HepG2 (cell line): ENCODE measurements at regions not wholly inside any gene's neighbourhood (a gene's known extent, or its start where the extent isn't known, plus 50 kb on each side); places are given as distances from the start of the nearest gene placed in this dataset.

Source experiments
- ATAC-seq: fragments of 200-7000 bp; cut with Tn5 transposase; 3 replicates; pipeline ENCODE4 v1.9.1; 2020; ENCODE audit warnings: mild to moderate bottlenecking, moderate library complexity
- BruUV-seq: library from RNA; stranded (reverse); fragments of 400-500 nt; replicated peaks from 2 replicates; lab custom pipeline; 2021; lab: Mats Ljungman, UMichigan
- CTCF ChIA-PET: fragments of 300-600 bp; formaldehyde crosslinking; extraction: SDS; loops from one replicate; lab custom pipeline; 2021; ENCODE audit warnings: low total read pairs, inconsistent platforms, low intra/inter-chr PET ratio; lab: Yijun Ruan, JAX
- POLR2A ChIA-PET: fragments of 350-600 bp; sonication (Branson Sonifier 250); formaldehyde crosslinking; loops from one replicate; lab custom pipeline; 2020; ENCODE audit warnings: antibody characterized with exemption, inconsistent platforms; lab: Yijun Ruan, JAX
- DNase-seq: peaks from one replicate; pipeline ENCODE4 v3.0.0-alpha.2; 2015; ENCODE audit warnings: low spot score
- FAIRE-seq: peaks from 3 replicates; lab custom pipeline; 2011; peaks lifted over from hg19 to GRCh38; lab: Jason Lieb, UNC
- H2AFZ ChIP-seq: one replicate; pipeline ENCODE4 v1.6.1; 2011; ENCODE audit warnings: low read length, inconsistent platforms
- H3K27ac ChIP-seq: fragments of 300-600 bp; 3 replicates; pipeline ENCODE4 v1.8.0; 2011; ENCODE audit warnings: mixed run types, mild to moderate bottlenecking, mixed read lengths, low read length, inconsistent platforms; ENCODE audit not compliant: insufficient read depth; ENCODE audit errors: extremely low read length
- H3K27me3 ChIP-seq, 2 experiments: fragments of 200-600 bp in 1 of 2; 2 replicates in 1 of 2; 3 replicates in 1 of 2; pipeline versions ENCODE4 v1.6.0 to v1.8.0; 2011; ENCODE audit warnings: low read length in 2 of 2, mild to moderate bottlenecking in 2 of 2, moderate library complexity in 2 of 2, inconsistent platforms in 1 of 2; ENCODE audit not compliant: insufficient read depth in 2 of 2, control insufficient read depth in 1 of 2
- H3K36me3 ChIP-seq, 2 experiments: fragments of 200-600 bp in 1 of 2; replicated peaks in 1 of 2; 2 replicates in 1 of 2; 3 replicates in 1 of 2; pipeline versions ENCODE4 v1.5.1 to v1.8.0; 2011; ENCODE audit warnings: low read length in 2 of 2, inconsistent platforms in 1 of 2; ENCODE audit not compliant: insufficient read depth in 2 of 2, control insufficient read depth in 1 of 2
- H3K4me1 ChIP-seq: 2 replicates; pipeline ENCODE4 v1.5.1; 2012; ENCODE audit warnings: low read length, inconsistent platforms; ENCODE audit not compliant: insufficient read depth
- H3K4me2 ChIP-seq: 2 replicates; pipeline ENCODE4 v1.6.0; 2011; ENCODE audit warnings: low read depth, low read length, inconsistent platforms
- H3K4me3 ChIP-seq, 3 experiments: fragments of 200-600 bp in 1 of 3; sonication (generic), shearing (Covaris generic) in 1 of 3; replicated peaks in 1 of 3; 2 replicates each; pipeline ENCODE4 v1.5.1; 2011 to 2016; ENCODE audit warnings: low read length in 3 of 3, inconsistent platforms in 2 of 3, low read depth in 2 of 3, mild to moderate bottlenecking in 2 of 3, control low read depth in 1 of 3, mixed read lengths in 1 of 3; ENCODE audit not compliant: insufficient read depth in 1 of 3
- H3K79me2 ChIP-seq: one replicate; pipeline ENCODE4 v1.6.1; 2011; ENCODE audit warnings: low read length, inconsistent platforms; ENCODE audit not compliant: insufficient read depth
- H3K9ac ChIP-seq: 2 replicates; pipeline ENCODE4 v1.6.0; 2011; ENCODE audit warnings: mild to moderate bottlenecking, low read depth, low read length, inconsistent platforms; ENCODE audit not compliant: insufficient read depth
- H3K9me3 ChIP-seq: 2 replicates; pipeline ENCODE4 v1.5.1; 2012; ENCODE audit warnings: mild to moderate bottlenecking, low read length
- H4K20me1 ChIP-seq: 2 replicates; pipeline ENCODE4 v1.6.0; 2011; ENCODE audit warnings: inconsistent platforms, mild to moderate bottlenecking, low read length, moderate library complexity; ENCODE audit not compliant: insufficient read depth
- ATF7 ChIP-seq, 2 experiments: fragments of 450-650 bp in 1 of 2; sonication (generic) in 1 of 2; formaldehyde crosslinking in 1 of 2; IDR thresholded peaks; 2 replicates each; pipeline versions ENCODE4 v1.4.0 to v1.6.1; 2016 to 2020; ENCODE audit warnings: antibody characterized with exemption in 1 of 2, mild to moderate bottlenecking in 1 of 2, missing genetic modification reagents in 1 of 2
- MAFF ChIP-seq: IDR thresholded peaks from 2 replicates; pipeline ENCODE4 v1.6.1; 2011; ENCODE audit warnings: low read depth, low read length, improper control_type of control experiment
- MAFK ChIP-seq, 2 experiments: IDR thresholded peaks in 1 of 2; conservative IDR thresholded peaks in 1 of 2; 2 replicates each; pipeline ENCODE4 v1.6.1; 2011; ENCODE audit warnings: improper control_type of control experiment in 2 of 2, low read length in 2 of 2
- ZMAT3 ChIP-seq: sonication (generic); formaldehyde crosslinking; conservative IDR thresholded peaks from 2 replicates; pipeline ENCODE4 v1.7.0; 2021; ENCODE audit warnings: missing genetic modification reagents
- ZNF274 ChIP-seq: sonication (generic); formaldehyde crosslinking; IDR thresholded peaks from 2 replicates; pipeline ENCODE4 v1.5.1; 2020; ENCODE audit warnings: mild to moderate bottlenecking, missing genetic modification reagents
- ZNF292 ChIP-seq: sonication (generic); formaldehyde crosslinking; IDR thresholded peaks from 2 replicates; pipeline ENCODE4 v1.8.1; 2022; ENCODE audit warnings: mild to moderate bottlenecking, low read depth, missing genetic modification reagents, borderline replicate concordance
- WGBS: methylation state at CpG from one replicate; pipeline ENCODE4 v1.1.6; 2017; ENCODE audit warnings: low lambda C conversion rate; 5-methylcytosine and 5-hydroxymethylcytosine counted together
- in situ Hi-C: cut with HindIII; loops from 2 replicates; pipeline ENCODE4 v1.10.0; 2017; ENCODE audit warnings: low pct_unique_long_range_greater_than_20kb; ENCODE audit not compliant: extremely low pct_ligation_motif_present
- intact Hi-C: fragments of 100-400 bp; cut with micrococcal nuclease; formaldehyde crosslinking; loops from one replicate; pipeline ENCODE4 v1.10.0; 2022; ENCODE audit not compliant: unreplicated experiment

DNA sequence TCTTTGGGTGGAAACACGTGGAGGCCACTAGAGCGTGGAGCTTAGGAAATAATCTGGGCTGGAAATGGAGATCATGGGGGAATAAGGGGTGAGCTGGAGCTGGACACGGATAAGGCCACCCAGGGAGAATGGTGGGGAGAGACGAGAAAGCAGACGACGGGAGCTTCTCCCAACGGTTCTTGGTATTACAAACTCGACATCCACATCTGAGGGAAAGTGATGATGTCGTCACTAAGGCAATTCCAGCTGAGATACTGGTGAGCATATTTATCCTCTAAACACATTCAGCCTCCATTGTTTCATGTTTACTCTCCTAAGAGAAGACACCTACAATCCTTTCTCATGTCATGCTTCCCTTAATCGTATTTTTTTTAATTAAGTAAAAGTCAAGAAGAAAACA lies 50.2 kb upstream of the SNX9 start:
- DNase-seq (no peak), FAIRE-seq (no peak), ATAC-seq (no peak)
- BruUV-seq = no TSS peak
- Histone ChIP-seq H3K9ac (no peak overlapping the region), H3K4me1 (peaks cover 23% of the 10 kb centered on the region), H3K9me3 (no peaks in the 10 kb centered on the region), H3K36me3 (no peaks in the 10 kb centered on the region), H3K79me2 (no peaks in the 10 kb centered on the region), H3K27me3 (peaks cover 2 to 11% of the 10 kb centered on the region in 2 experiments; a peak in 4 of 5 replicates), H4K20me1 (no peaks in the 10 kb centered on the region), H3K4me2 (peak overlapping the region; percentile 58; the same call in 1 of the 2 replicates), H3K4me3 (peak overlapping the region in 1 of 3 experiments; percentile 32; a peak in 1 of 6 replicates), H2AFZ (no peak overlapping the region), H3K27ac (no peak overlapping the region)
- ChIA-PET POLR2A (interaction anchor here (0.8 kb wide), 1 partner anchor 10 kb away, joined by 3 read pairs; no protein-coding TSS in a partner anchor), CTCF (no interaction called here)
- WGBS = 74% methylated on average over 10 of the region's 10 CpGs
- in situ Hi-C loops = no loop called here
- TF ChIP-seq ZMAT3 (CRISPR knock-in tag) (no peak), MAFF (peak; percentile 88), MAFK (conservative IDR thresholded peaks at IDR 0.05 in 1 of 2, IDR thresholded peaks at IDR 0.05 in 1 of 2; ENCODE audit: low read length in 2 of 2) (peak; percentile 79 to 87), ZNF292 (CRISPR knock-in tag) (peak; percentile 3; the same call in 1 of the 2 replicates), ZNF274 (CRISPR knock-in tag) (0 out of 2 replicates have a peak, but pooled peaks have one; percentile 2), ATF7 (IDR thresholded peaks at IDR 0.05) (peak; percentile 58), ATF7 (CRISPR knock-in tag; IDR thresholded peaks at IDR 0.05) (no peak)
- intact Hi-C loops = no loop called here
